Stomach (tissue), 8 donors: ENCODE measurements at regions not wholly inside any gene's neighbourhood (a gene's known extent, or its start where the extent isn't known, plus 50 kb on each side); places are given as distances from the start of the nearest gene placed in this dataset.

Experiments
- DNase-seq, 2 donors: peaks; one replicate each; pipeline versions ENCODE4 v3.0.0 to v3.0.0-alpha.2; 2013 to 2019
- H3K27ac ChIP-seq, 5 donors: fragments of 200-600 bp in 4 of 5; sonication (generic) in 4 of 5; one replicate each; pipeline ENCODE4 v1.5.1; 2013 to 2019; ENCODE audit warnings: mild to moderate bottlenecking in 1 of 5, moderate library complexity in 1 of 5
- H3K27me3 ChIP-seq, 3 donors: fragments of 200-600 bp; sonication (generic); one replicate each; pipeline ENCODE4 v1.5.1; 2017 to 2019; ENCODE audit warnings: mixed run types in 1 of 3
- H3K36me3 ChIP-seq, 4 donors: fragments of 200-600 bp; sonication (generic); 1 replicate in 3 of 4; 2 replicates in 1 of 4; pipeline ENCODE4 v1.5.1; 2016 to 2019
- H3K4me1 ChIP-seq, 4 donors: fragments of 200-600 bp; sonication (generic); one replicate each; pipeline ENCODE4 v1.5.1; 2016 to 2019
- H3K4me3 ChIP-seq, 4 donors: fragments of 200-600 bp; sonication (generic) in 3 of 4; one replicate each; pipeline ENCODE4 v1.5.1; 2016 to 2019; ENCODE audit warnings: mild to moderate bottlenecking in 1 of 4
- H3K9me3 ChIP-seq, 4 donors: fragments of 200-600 bp; sonication (generic); one replicate each; pipeline ENCODE4 v1.5.1; 2016 to 2019
- CTCF ChIP-seq, 7 experiments: fragments of 450-650 bp in 4 of 7; fragments of 200-600 bp in 3 of 7; sonication (generic) in 3 of 7; IDR thresholded peaks; one replicate each; pipeline ENCODE4 v1.5.1; 2016 to 2019; ENCODE audit warnings: antibody characterized with exemption in 7 of 7, control low read depth in 2 of 7, mild to moderate bottlenecking in 1 of 7
- EP300 ChIP-seq: sonication (generic); formaldehyde crosslinking; IDR thresholded peaks from one replicate; pipeline ENCODE4 v1.6.1; 2017; ENCODE audit warnings: antibody characterized with exemption
- POLR2A ChIP-seq, 4 donors: fragments of 450-650 bp; IDR thresholded peaks; one replicate each; pipeline ENCODE4 v1.6.1; 2016; ENCODE audit warnings: antibody characterized with exemption in 4 of 4, control low read depth in 2 of 4, mild to moderate bottlenecking in 1 of 4, moderate library complexity in 1 of 4
- POLR2AphosphoS5 ChIP-seq, 3 donors: sonication (generic); formaldehyde crosslinking; IDR thresholded peaks; one replicate each; pipeline ENCODE4 v1.6.1; 2016; ENCODE audit warnings: antibody characterized with exemption in 3 of 3
- WGBS, 5 donors: extraction: QIAGEN DNeasy Blood & Tissue Kit in 3 of 5; methylation state at CpG; one replicate each; pipeline versions ENCODE4 v1.1.5 to v1.1.7; 2013 to 2018; 5-methylcytosine and 5-hydroxymethylcytosine counted together
- intact Hi-C: fragments of 100-400 bp; cut with DNase I; formaldehyde crosslinking; loops from one replicate; pipeline ENCODE4 v1.15.1; 2023; ENCODE audit warnings: low total_unique reads
- donor health status: healthy with polysubstance abuse.
- donor health status: Bipolar disorder and iron deficiency.
- donor health status: healthy.

GRCh38 chrX:109939498-109939897 is 63.4 kb upstream of the TMEM164 start:
- no peak overlapping the region for H3K27ac ChIP-seq
- no peak overlapping the region for H3K4me3 ChIP-seq
- DNase-seq: no peak
- H3K9me3 ChIP-seq: no peaks in the 10 kb centered on the region
- no peak for TF ChIP-seq CTCF (IDR thresholded peaks at IDR 0.05)
- no peak for TF ChIP-seq POLR2A (IDR thresholded peaks at IDR 0.05)
- TF ChIP-seq EP300: no peak
- no peak for TF ChIP-seq POLR2AphosphoS5 (IDR thresholded peaks at IDR 0.05)
- WGBS, 5 donors: 69 to 96% (median 91%) methylated on average over 2 of the region's 2 CpGs
- H3K36me3 ChIP-seq: no peaks in the 10 kb centered on the region
- intact Hi-C loops: no loop called here
- peaks cover 0 to 9% (median 0%) of the 10 kb centered on the region in 3 donors for H3K27me3 ChIP-seq
- no peaks in the 10 kb centered on the region for H3K4me1 ChIP-seq

GRCh38 chrX:109940411-109940810 is 62.5 kb upstream of the TMEM164 start:
- WGBS, 5 donors: 80 to 98% (median 91%) methylated on average over 1 to 2 of the region's 2 CpGs
- TF ChIP-seq EP300 (no peak), POLR2A (IDR thresholded peaks at IDR 0.05) (no peak), CTCF (IDR thresholded peaks at IDR 0.05) (no peak), POLR2AphosphoS5 (IDR thresholded peaks at IDR 0.05) (no peak)
- Histone ChIP-seq H3K9me3 (no peaks in the 10 kb centered on the region), H3K4me3 (no peak overlapping the region), H3K27ac (no peak overlapping the region), H3K4me1 (no peaks in the 10 kb centered on the region), H3K27me3 (peaks cover 0 to 12% (median 0%) of the 10 kb centered on the region in 3 donors), H3K36me3 (no peaks in the 10 kb centered on the region)
- intact Hi-C loops: no loop called here
- no peak for DNase-seq

- DNase-seq: no peak
- Histone ChIP-seq H3K4me3 (no peak overlapping the region), H3K27me3 (peaks cover 0 to 9% (median 0%) of the 10 kb centered on the region in 3 donors), H3K36me3 (no peaks in the 10 kb centered on the region), H3K4me1 (no peaks in the 10 kb centered on the region), H3K9me3 (no peaks in the 10 kb centered on the region), H3K27ac (no peak overlapping the region)
- intact Hi-C loops: no loop called here
- TF ChIP-seq POLR2A (IDR thresholded peaks at IDR 0.05): no peak
- TF ChIP-seq POLR2AphosphoS5 (IDR thresholded peaks at IDR 0.05): no peak
- TF ChIP-seq CTCF (IDR thresholded peaks at IDR 0.05): no peak
- TF ChIP-seq EP300: no peak
- 56 to 88% (median 71%) methylated on average over 2 of the region's 2 CpGs for WGBS, 5 donors
These were observed 59.7 kb upstream of the TMEM164 start for GRCh38 chrX:109943092-109943739.

GRCh38 chrX:109943740-109944092 is 59.2 kb upstream of the TMEM164 start:
- no peak overlapping the region for H3K4me3 ChIP-seq
- H3K27ac ChIP-seq: no peak overlapping the region
- TF ChIP-seq EP300 (no peak), POLR2AphosphoS5 (IDR thresholded peaks at IDR 0.05) (no peak), CTCF (IDR thresholded peaks at IDR 0.05) (no peak), POLR2A (IDR thresholded peaks at IDR 0.05) (no peak)
- DNase-seq: no peak
- intact Hi-C loops: no loop called here
- H3K9me3 ChIP-seq: no peaks in the 10 kb centered on the region
- WGBS, 5 donors: 59 to 91% (median 75%) methylated on average over 1 of the region's 1 CpG
- H3K4me1 ChIP-seq: no peaks in the 10 kb centered on the region
- peaks cover 0 to 9% (median 0%) of the 10 kb centered on the region in 3 donors for H3K27me3 ChIP-seq
- H3K36me3 ChIP-seq: no peaks in the 10 kb centered on the region
